Keratinocyte (primary cell): ENCODE measurements at regions not wholly inside any gene's neighbourhood (a gene's known extent, or its start where the extent isn't known, plus 50 kb on each side); places are given as distances from the start of the nearest gene placed in this dataset.

Source experiments
- DNase-seq: peaks from one replicate; pipeline ENCODE4 v3.0.0-alpha.2; 2011; ENCODE audit warnings: low read depth, missing footprints, low spot score
- FAIRE-seq: peaks from 2 replicates; lab custom pipeline; 2011; peaks lifted over from hg19 to GRCh38; lab: Jason Lieb, UNC
- H2AFZ ChIP-seq: 2 replicates; pipeline ENCODE4 v1.6.0; 2012; ENCODE audit warnings: low read length, control low read depth, inconsistent platforms; ENCODE audit not compliant: control insufficient read depth
- H3K27ac ChIP-seq: 2 replicates; pipeline ENCODE4 v1.5.1; 2011; ENCODE audit warnings: low read length; ENCODE audit not compliant: control insufficient read depth, insufficient read depth
- H3K27me3 ChIP-seq: 3 replicates; pipeline ENCODE4 v1.6.0; 2011; ENCODE audit warnings: low read length; ENCODE audit not compliant: control insufficient read depth, insufficient read depth; ENCODE audit errors: extremely low read depth
- H3K36me3 ChIP-seq, 2 experiments: 2 replicates in 1 of 2; 3 replicates in 1 of 2; pipeline ENCODE4 v1.5.1; 2011; ENCODE audit warnings: low read length in 2 of 2, mild to moderate bottlenecking in 1 of 2; ENCODE audit not compliant: control insufficient read depth in 2 of 2, insufficient read depth in 2 of 2; ENCODE audit errors: extremely low read depth in 1 of 2
- H3K4me1 ChIP-seq: 3 replicates; pipeline ENCODE4 v1.5.1; 2011; ENCODE audit warnings: low read length; ENCODE audit not compliant: control insufficient read depth, insufficient read depth; ENCODE audit errors: extremely low read depth
- H3K4me2 ChIP-seq: 3 replicates; pipeline ENCODE4 v1.6.0; 2011; ENCODE audit warnings: low read depth, low read length; ENCODE audit not compliant: control insufficient read depth, insufficient read depth; ENCODE audit errors: extremely low read depth
- H3K4me3 ChIP-seq, 3 experiments: fragments of 200-600 bp in 1 of 3; sonication (generic) in 1 of 3; 2 replicates in 2 of 3; 3 replicates in 1 of 3; pipeline ENCODE4 v1.5.1; 2011 to 2016; ENCODE audit warnings: low read length in 3 of 3, mild to moderate bottlenecking in 3 of 3, control low read depth in 2 of 3, inconsistent platforms in 1 of 3, low read depth in 1 of 3, mixed read lengths in 1 of 3, mixed run types in 1 of 3, moderate library complexity in 1 of 3; ENCODE audit not compliant: control insufficient read depth in 2 of 3, insufficient read depth in 2 of 3; ENCODE audit errors: extremely low read depth in 1 of 3
- H3K79me2 ChIP-seq: 2 replicates; pipeline ENCODE4 v1.6.0; 2012; ENCODE audit warnings: low read length; ENCODE audit not compliant: control insufficient read depth, insufficient read depth
- H3K9ac ChIP-seq: 3 replicates; pipeline ENCODE4 v1.6.0; 2011; ENCODE audit warnings: low read length; ENCODE audit not compliant: control insufficient read depth, insufficient read depth; ENCODE audit errors: extremely low read depth
- H3K9me1 ChIP-seq: 3 replicates; pipeline ENCODE4 v1.6.0; 2011; ENCODE audit warnings: low read length; ENCODE audit not compliant: control insufficient read depth, insufficient read depth; ENCODE audit errors: extremely low read depth
- H3K9me3 ChIP-seq: 2 replicates; pipeline ENCODE4 v1.5.1; 2012; ENCODE audit warnings: low read depth, low read length; ENCODE audit not compliant: control insufficient read depth
- H4K20me1 ChIP-seq: 3 replicates; pipeline ENCODE4 v1.6.0; 2011; ENCODE audit warnings: low read length; ENCODE audit not compliant: control insufficient read depth, insufficient read depth; ENCODE audit errors: extremely low read depth
- CTCF ChIP-seq, 3 experiments: IDR thresholded peaks in 1 of 3; conservative IDR thresholded peaks in 1 of 3; optimal IDR thresholded peaks in 1 of 3; 2 replicates in 2 of 3; 3 replicates in 1 of 3; pipeline versions ENCODE3 to v1.5.1; 2011; ENCODE audit warnings: low read length in 3 of 3, mild to moderate bottlenecking in 3 of 3, moderate library complexity in 2 of 3, control low read depth in 1 of 3, inconsistent platforms in 1 of 3; ENCODE audit not compliant: insufficient read depth in 2 of 3; ENCODE audit errors: extremely low read depth in 1 of 3
- EZH2 ChIP-seq: IDR thresholded peaks from one replicate; pipeline ENCODE4 v1.6.1; 2012; ENCODE audit warnings: inconsistent platforms, mild to moderate bottlenecking, low read length, moderate library complexity
- dilution Hi-C: fragments of 300-500 bp; cut with MboI; formaldehyde crosslinking; loops from one replicate; pipeline ENCODE4 v1.7.0; 2020; ENCODE audit warnings: low sequenced_read_pairs; ENCODE audit not compliant: extremely low pct_ligation_motif_present

- Histone ChIP-seq H3K4me2 (no peak overlapping the region), H4K20me1 (no peaks in the 10 kb centered on the region), H3K36me3 (no peaks in the 10 kb centered on the region), H3K4me3 (no peak overlapping the region), H3K27ac (no peak overlapping the region), H3K79me2 (no peaks in the 10 kb centered on the region), H3K9me3 (no peaks in the 10 kb centered on the region), H3K9ac (no peak overlapping the region), H2AFZ (no peak overlapping the region), H3K4me1 (no peaks in the 10 kb centered on the region), H3K27me3 (no peaks in the 10 kb centered on the region), H3K9me1 (no peaks in the 10 kb centered on the region)
- dilution Hi-C loops, result no loop called here
- FAIRE-seq, result no peak
- DNase-seq, result no peak
- no peak for TF ChIP-seq CTCF (optimal IDR thresholded peaks at IDR 0.05 in 1 of 3, IDR thresholded peaks at IDR 0.05 in 1 of 3, conservative IDR thresholded peaks at IDR 0.05 in 1 of 3; ENCODE audit: extremely low read depth in 1 of 3, insufficient read depth in 2 of 3, low read length in 3 of 3)
- TF ChIP-seq EZH2, result no peak
These were observed 725.5 kb upstream of the CHRM3 start for GRCh38 chr1:238660849-238661248.

DNA sequence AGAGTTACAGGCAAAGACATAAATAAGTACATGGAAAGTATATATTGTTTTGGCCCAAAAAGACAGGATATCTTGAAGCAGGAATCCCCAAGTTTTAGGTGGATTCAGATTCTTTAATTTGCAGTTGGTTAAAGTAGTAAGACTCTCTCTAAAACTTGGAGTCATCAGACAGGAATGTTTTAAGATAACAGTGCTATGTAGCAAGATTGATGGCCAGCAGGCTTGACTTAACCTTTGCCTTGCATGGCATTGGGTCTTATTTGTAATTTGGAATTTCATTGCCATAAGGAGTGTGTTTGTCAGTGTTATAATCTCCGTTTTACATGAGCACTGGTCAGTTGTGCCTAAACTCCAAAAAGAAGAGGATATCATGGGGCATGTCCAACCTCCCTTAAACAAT is 727.6 kb upstream of the CHRM3 start:
- FAIRE-seq (no peak), DNase-seq (no peak)
- H2AFZ ChIP-seq, result no peak overlapping the region
- dilution Hi-C loops, result no loop called here
- no peak overlapping the region for H3K9ac ChIP-seq
- H3K4me2 ChIP-seq, result no peak overlapping the region
- H3K9me1 ChIP-seq, result no peaks in the 10 kb centered on the region
- no peak overlapping the region for H3K27ac ChIP-seq
- H3K27me3 ChIP-seq, result no peaks in the 10 kb centered on the region
- H3K79me2 ChIP-seq, result no peaks in the 10 kb centered on the region
- H4K20me1 ChIP-seq, result no peaks in the 10 kb centered on the region
- no peak overlapping the region for H3K4me3 ChIP-seq
- no peaks in the 10 kb centered on the region for H3K36me3 ChIP-seq
- TF ChIP-seq EZH2 (no peak), CTCF (optimal IDR thresholded peaks at IDR 0.05 in 1 of 3, IDR thresholded peaks at IDR 0.05 in 1 of 3, conservative IDR thresholded peaks at IDR 0.05 in 1 of 3; ENCODE audit: extremely low read depth in 1 of 3, insufficient read depth in 2 of 3, low read length in 3 of 3) (no peak)
- no peaks in the 10 kb centered on the region for H3K9me3 ChIP-seq
- no peaks in the 10 kb centered on the region for H3K4me1 ChIP-seq
